Panc1 (cell line): ENCODE measurements at regions not wholly inside any gene's neighbourhood (a gene's known extent, or its start where the extent isn't known, plus 50 kb on each side); places are given as distances from the start of the nearest gene placed in this dataset.
"Not testable (repeated sequence)": the region's sequence is repeated elsewhere in the genome, so short reads cannot be mapped to it uniquely, and the experiment has no call there.

Experiments
- ATAC-seq: fragments of 200-7000 bp; cut with Tn5 transposase; 2 replicates; pipeline ENCODE4 v1.9.1; 2020; ENCODE audit warnings: mild to moderate bottlenecking, moderate library complexity
- BruUV-seq: library from RNA; stranded (reverse); fragments of 400-500 nt; replicated peaks from 2 replicates; lab custom pipeline; 2021; lab: Mats Ljungman, UMichigan
- CTCF ChIA-PET: fragments of 300-600 bp; sonication (Branson Sonifier 250); formaldehyde crosslinking; loops from one replicate; lab custom pipeline; 2022; ENCODE audit warnings: antibody characterized with exemption; lab: Charles Lee
- POLR2A ChIA-PET: fragments of 300-600 bp; sonication (Branson Sonifier 250); formaldehyde crosslinking; loops from one replicate; lab custom pipeline; 2022; ENCODE audit warnings: antibody characterized with exemption; lab: Charles Lee
- DNase-seq: peaks from one replicate; pipeline ENCODE4 v3.0.0-alpha.2; 2010; ENCODE audit warnings: low read depth, low spot score
- H3K27ac ChIP-seq: 2 replicates; pipeline ENCODE4 v1.5.1; 2011; ENCODE audit warnings: mild to moderate bottlenecking, low read length, inconsistent platforms
- H3K27me3 ChIP-seq: fragments of 200-500 bp; sonication (Bioruptor generic); 2 replicates; pipeline ENCODE4 v1.6.0; 2014; ENCODE audit warnings: low read length, inconsistent platforms; ENCODE audit not compliant: control insufficient read depth, insufficient read depth
- H3K36me3 ChIP-seq: fragments of 200-500 bp; sonication (Bioruptor generic); 2 replicates; pipeline ENCODE4 v1.5.1; 2014; ENCODE audit warnings: inconsistent platforms, mild to moderate bottlenecking, low read length, moderate library complexity; ENCODE audit not compliant: control insufficient read depth, insufficient read depth
- H3K4me1 ChIP-seq: 2 replicates; pipeline ENCODE4 v1.5.1; 2011; ENCODE audit warnings: inconsistent platforms, mild to moderate bottlenecking, low read length, moderate library complexity; ENCODE audit not compliant: control insufficient read depth, insufficient read depth
- H3K4me3 ChIP-seq, 2 experiments: 2 replicates each; pipeline ENCODE4 v1.5.1; 2011 to 2012; ENCODE audit warnings: low read depth in 2 of 2, low read length in 2 of 2, mild to moderate bottlenecking in 2 of 2, inconsistent platforms in 1 of 2, moderate library complexity in 1 of 2
- H3K9me3 ChIP-seq: fragments of 200-500 bp; sonication (Bioruptor generic); 2 replicates; pipeline ENCODE4 v1.5.1; 2014; ENCODE audit warnings: low read depth, mild to moderate bottlenecking, inconsistent platforms, low read length, moderate library complexity; ENCODE audit not compliant: control insufficient read depth, insufficient read depth
- CTCF ChIP-seq: fragments of 450-650 bp; IDR thresholded peaks from 2 replicates; pipeline ENCODE4 v1.5.1; 2017; ENCODE audit warnings: mild to moderate bottlenecking
- POLR2AphosphoS5 ChIP-seq: IDR thresholded peaks from 2 replicates; pipeline ENCODE4 v1.6.1; 2012; ENCODE audit warnings: mild to moderate bottlenecking, low read depth, low read length, moderate library complexity
- SIN3A ChIP-seq: IDR thresholded peaks from 2 replicates; pipeline ENCODE4 v1.6.1; 2012; ENCODE audit warnings: low read depth, mild to moderate bottlenecking, low read length, moderate library complexity, borderline replicate concordance; ENCODE audit not compliant: insufficient read depth
- TCF7L2 ChIP-seq: IDR thresholded peaks from 2 replicates; pipeline ENCODE4 v1.6.1; 2011; ENCODE audit warnings: mild to moderate bottlenecking, low read depth, low read length, inconsistent platforms
- in situ Hi-C: cut with HindIII; loops from 2 replicates; pipeline ENCODE4 v1.10.0; 2016; ENCODE audit warnings: low sequenced_read_pairs, low pct_unique_long_range_greater_than_20kb
- intact Hi-C: fragments of 100-400 bp; cut with micrococcal nuclease; formaldehyde crosslinking; loops from one replicate; pipeline ENCODE4 v1.10.0; 2022; ENCODE audit not compliant: unreplicated experiment
- TF ChIP-seq, protein P1 (sequence below), 2 experiments: IDR thresholded peaks; 2 replicates each; pipeline ENCODE4 v1.6.1; 2011 to 2012; ENCODE audit warnings: low read depth in 2 of 2, control low read depth in 1 of 2, low read length in 1 of 2, mild to moderate bottlenecking in 1 of 2, moderate library complexity in 1 of 2; ENCODE audit not compliant: insufficient read depth in 1 of 2

DNA sequence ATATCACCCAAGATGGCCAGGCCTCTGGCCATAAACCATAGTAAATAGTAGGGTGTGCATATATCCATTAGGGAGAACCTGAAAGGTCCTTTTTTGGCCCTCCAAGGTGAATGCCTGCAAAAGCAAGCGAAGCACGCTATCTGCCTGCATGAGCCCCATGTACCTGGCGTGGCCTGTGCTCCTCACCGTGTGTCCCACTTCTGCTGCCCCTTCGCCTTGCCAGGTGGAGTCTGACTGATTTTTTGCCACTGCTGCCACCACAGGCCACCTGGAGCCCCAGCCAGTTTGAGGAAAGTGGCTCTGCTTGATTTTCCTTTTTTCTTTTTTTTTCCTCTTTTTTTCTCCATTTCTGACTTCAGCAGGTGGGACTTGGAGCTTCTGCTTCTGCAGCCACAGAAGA, 139.7 kb downstream of the SNRPN start:
- intact Hi-C loops: no loop called here

GRCh38 chr15:25095179-25095578, 140.4 kb downstream of the SNRPN start:
- TF ChIP-seq, protein P1, sequence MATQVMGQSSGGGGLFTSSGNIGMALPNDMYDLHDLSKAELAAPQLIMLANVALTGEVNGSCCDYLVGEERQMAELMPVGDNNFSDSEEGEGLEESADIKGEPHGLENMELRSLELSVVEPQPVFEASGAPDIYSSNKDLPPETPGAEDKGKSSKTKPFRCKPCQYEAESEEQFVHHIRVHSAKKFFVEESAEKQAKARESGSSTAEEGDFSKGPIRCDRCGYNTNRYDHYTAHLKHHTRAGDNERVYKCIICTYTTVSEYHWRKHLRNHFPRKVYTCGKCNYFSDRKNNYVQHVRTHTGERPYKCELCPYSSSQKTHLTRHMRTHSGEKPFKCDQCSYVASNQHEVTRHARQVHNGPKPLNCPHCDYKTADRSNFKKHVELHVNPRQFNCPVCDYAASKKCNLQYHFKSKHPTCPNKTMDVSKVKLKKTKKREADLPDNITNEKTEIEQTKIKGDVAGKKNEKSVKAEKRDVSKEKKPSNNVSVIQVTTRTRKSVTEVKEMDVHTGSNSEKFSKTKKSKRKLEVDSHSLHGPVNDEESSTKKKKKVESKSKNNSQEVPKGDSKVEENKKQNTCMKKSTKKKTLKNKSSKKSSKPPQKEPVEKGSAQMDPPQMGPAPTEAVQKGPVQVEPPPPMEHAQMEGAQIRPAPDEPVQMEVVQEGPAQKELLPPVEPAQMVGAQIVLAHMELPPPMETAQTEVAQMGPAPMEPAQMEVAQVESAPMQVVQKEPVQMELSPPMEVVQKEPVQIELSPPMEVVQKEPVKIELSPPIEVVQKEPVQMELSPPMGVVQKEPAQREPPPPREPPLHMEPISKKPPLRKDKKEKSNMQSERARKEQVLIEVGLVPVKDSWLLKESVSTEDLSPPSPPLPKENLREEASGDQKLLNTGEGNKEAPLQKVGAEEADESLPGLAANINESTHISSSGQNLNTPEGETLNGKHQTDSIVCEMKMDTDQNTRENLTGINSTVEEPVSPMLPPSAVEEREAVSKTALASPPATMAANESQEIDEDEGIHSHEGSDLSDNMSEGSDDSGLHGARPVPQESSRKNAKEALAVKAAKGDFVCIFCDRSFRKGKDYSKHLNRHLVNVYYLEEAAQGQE (IDR thresholded peaks at IDR 0.05; ENCODE audit: insufficient read depth in 1 of 2, low read depth in 2 of 2, low read length in 1 of 2): no peak
- TF ChIP-seq TCF7L2: no peak
- TF ChIP-seq POLR2AphosphoS5: no peak
- TF ChIP-seq SIN3A: no peak
- no peak for TF ChIP-seq CTCF
- ATAC-seq (no peak), DNase-seq (no peak)
- in situ Hi-C loops (no loop called here), intact Hi-C loops (no loop called here)
- Histone ChIP-seq H3K27ac (no peak overlapping the region), H3K36me3 (peaks cover 2% of the 10 kb centered on the region; the same call in 1 of the 2 replicates), H3K4me1 (no peaks in the 10 kb centered on the region), H3K27me3 (no peaks in the 10 kb centered on the region), H3K9me3 (peaks cover 11% of the 10 kb centered on the region; the same call in 1 of the 2 replicates), H3K4me3 (no peak overlapping the region)
- TSS peak; percentile 24 for BruUV-seq
- ChIA-PET CTCF (no interaction called here), POLR2A (no interaction called here)

More for the DNA sequence above, 139.7 kb downstream of the SNRPN start:
- POLR2A ChIA-PET: no interaction called here
- H3K27me3 ChIP-seq: no peaks in the 10 kb centered on the region
- H3K36me3 ChIP-seq: peaks cover 2% of the 10 kb centered on the region; the same call in 1 of the 2 replicates
- no peaks in the 10 kb centered on the region for H3K4me1 ChIP-seq
- peaks cover 11% of the 10 kb centered on the region; the same call in 1 of the 2 replicates for H3K9me3 ChIP-seq
- no TSS peak for BruUV-seq
- in situ Hi-C loops: no loop called here
- H3K4me3 ChIP-seq: no peak overlapping the region
- no peak overlapping the region for H3K27ac ChIP-seq
- DNase-seq (no peak), ATAC-seq (no peak)
- TF ChIP-seq POLR2AphosphoS5: no peak
- no peak for TF ChIP-seq CTCF
- TF ChIP-seq, protein P1 (IDR thresholded peaks at IDR 0.05; ENCODE audit: insufficient read depth in 1 of 2, low read depth in 2 of 2, low read length in 1 of 2): no peak
- no peak for TF ChIP-seq SIN3A
- no peak for TF ChIP-seq TCF7L2
- CTCF ChIA-PET: no interaction called here

DNA sequence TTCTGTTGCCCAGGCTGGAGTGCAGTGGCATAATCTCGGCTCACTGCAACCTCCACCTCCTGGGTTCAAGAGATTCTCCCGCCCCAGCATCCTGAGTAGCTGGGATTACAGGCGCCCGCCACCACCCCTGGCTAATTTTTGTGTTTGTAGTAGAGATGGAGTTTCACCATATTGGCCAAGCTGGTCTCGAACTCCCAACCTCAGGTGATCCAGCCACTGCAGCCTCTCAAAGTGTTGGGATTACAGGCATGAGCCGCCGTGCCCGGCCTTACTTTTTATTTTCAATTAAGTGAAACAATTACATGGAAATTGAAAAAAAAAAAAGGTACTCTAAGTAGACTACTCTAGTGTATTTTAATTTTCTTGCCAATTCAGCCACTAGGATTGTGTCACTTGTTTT, 145.2 kb downstream of the SNRPN start:
- H3K36me3 ChIP-seq, H3K4me3 ChIP-seq, in situ Hi-C loops, H3K9me3 ChIP-seq, CTCF ChIA-PET, DNase-seq, H3K4me1 ChIP-seq, POLR2A ChIA-PET, H3K27me3 ChIP-seq, intact Hi-C loops, BruUV-seq, ATAC-seq, H3K27ac ChIP-seq: not testable (repeated sequence)
